ENCODE measurements at regions not wholly inside any gene's neighbourhood (a gene's known extent, or its start where the extent isn't known, plus 50 kb on each side); places are given as distances from the start of the nearest gene placed in this dataset.

GRCh38 chr11:19519353-19519752 lies 193.3 kb upstream of the NAV2 start:
- TF ChIP-seq CTCF (IDR thresholded peaks at IDR 0.05; ENCODE audit: low read depth, low read length) (no peak), MYC (IDR thresholded peaks at IDR 0.05; ENCODE audit: low read depth, low read length) (no peak), POLR2A (IDR thresholded peaks at IDR 0.05; ENCODE audit: extremely low read depth, insufficient read length) (no peak), MAX (IDR thresholded peaks at IDR 0.05; ENCODE audit: low read depth, low read length) (no peak)
- no peak overlapping the region for H3K4me3 ChIP-seq (ENCODE audit: low read depth, low read length)
- no peak for DNase-seq (ENCODE audit: low read depth)

GRCh38 chr11:19513253-19513652 lies 199.4 kb upstream of the NAV2 start:
- DNase-seq (ENCODE audit: low read depth), result no peak
- TF ChIP-seq CTCF (IDR thresholded peaks at IDR 0.05; ENCODE audit: low read depth, low read length) (no peak), MYC (IDR thresholded peaks at IDR 0.05; ENCODE audit: low read depth, low read length) (no peak), MAX (IDR thresholded peaks at IDR 0.05; ENCODE audit: low read depth, low read length) (no peak), POLR2A (IDR thresholded peaks at IDR 0.05; ENCODE audit: extremely low read depth, insufficient read length) (no peak)
- H3K4me3 ChIP-seq (ENCODE audit: low read depth, low read length), result no peak overlapping the region

- H3K4me3 ChIP-seq (ENCODE audit: low read depth, low read length), result no peak overlapping the region
- TF ChIP-seq POLR2A (IDR thresholded peaks at IDR 0.05; ENCODE audit: extremely low read depth, insufficient read length), result no peak
- TF ChIP-seq MYC (IDR thresholded peaks at IDR 0.05; ENCODE audit: low read depth, low read length), result no peak
- no peak for TF ChIP-seq MAX (IDR thresholded peaks at IDR 0.05; ENCODE audit: low read depth, low read length)
- DNase-seq (ENCODE audit: low read depth), result no peak
Observed at GRCh38 chr11:19512618-19513017, 200.0 kb upstream of the NAV2 start.

- TF ChIP-seq MYC (IDR thresholded peaks at IDR 0.05; ENCODE audit: low read depth, low read length) (no peak), MAX (IDR thresholded peaks at IDR 0.05; ENCODE audit: low read depth, low read length) (no peak), POLR2A (IDR thresholded peaks at IDR 0.05; ENCODE audit: extremely low read depth, insufficient read length) (no peak), CTCF (IDR thresholded peaks at IDR 0.05; ENCODE audit: low read depth, low read length) (no peak)
- peak; percentile 7 for DNase-seq (ENCODE audit: low read depth)
- H3K4me3 ChIP-seq (ENCODE audit: low read depth, low read length), result no peak overlapping the region
Observed at GRCh38 chr11:19511413-19512183, 201.0 kb upstream of the NAV2 start.

- DNase-seq (ENCODE audit: low read depth), result no peak
- TF ChIP-seq POLR2A (IDR thresholded peaks at IDR 0.05; ENCODE audit: extremely low read depth, insufficient read length) (no peak), MAX (IDR thresholded peaks at IDR 0.05; ENCODE audit: low read depth, low read length) (no peak), CTCF (IDR thresholded peaks at IDR 0.05; ENCODE audit: low read depth, low read length) (no peak)
- no peak overlapping the region for H3K4me3 ChIP-seq (ENCODE audit: low read depth, low read length)
Observed at GRCh38 chr11:19511066-19511412, 201.6 kb upstream of the NAV2 start.

- H3K4me3 ChIP-seq (ENCODE audit: low read depth, low read length), result no peak overlapping the region
- DNase-seq (ENCODE audit: low read depth), result no peak
- TF ChIP-seq MAX (IDR thresholded peaks at IDR 0.05; ENCODE audit: low read depth, low read length) (no peak), POLR2A (IDR thresholded peaks at IDR 0.05; ENCODE audit: extremely low read depth, insufficient read length) (no peak), MYC (IDR thresholded peaks at IDR 0.05; ENCODE audit: low read depth, low read length) (no peak), CTCF (IDR thresholded peaks at IDR 0.05; ENCODE audit: low read depth, low read length) (no peak)
Observed at GRCh38 chr11:19510468-19510867, 202.2 kb upstream of the NAV2 start.

All from NB4 (cell line).